ENCODE measurements at regions not wholly inside any gene's neighbourhood (a gene's known extent, or its start where the extent isn't known, plus 50 kb on each side); places are given as distances from the start of the nearest gene placed in this dataset.
"Not testable (repeated sequence)": the region's sequence is repeated elsewhere in the genome, so short reads cannot be mapped to it uniquely, and the experiment has no call there.

DNA sequence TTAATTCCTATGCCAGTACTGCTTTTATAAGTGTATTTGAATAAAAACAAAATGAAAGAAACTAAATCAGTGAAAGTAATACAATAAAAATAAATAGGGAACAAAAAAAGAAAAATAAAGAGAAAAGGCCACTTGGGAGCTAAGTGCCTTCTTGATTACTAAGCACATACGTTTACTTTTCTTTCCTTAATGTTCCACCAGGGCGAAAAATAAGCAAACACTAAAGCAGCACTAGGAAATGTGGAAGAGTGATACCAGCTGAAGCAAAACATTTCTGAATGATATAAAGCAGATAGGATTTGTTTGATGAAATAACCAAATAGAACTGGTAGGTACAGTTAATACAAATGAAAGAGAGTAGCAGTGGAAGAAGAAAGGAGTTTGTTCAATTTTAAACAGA lies 132.8 kb upstream of the ZPLD1 start:
- DNase-seq (ENCODE audit: low read depth in 2 of 2): no peak

DNA sequence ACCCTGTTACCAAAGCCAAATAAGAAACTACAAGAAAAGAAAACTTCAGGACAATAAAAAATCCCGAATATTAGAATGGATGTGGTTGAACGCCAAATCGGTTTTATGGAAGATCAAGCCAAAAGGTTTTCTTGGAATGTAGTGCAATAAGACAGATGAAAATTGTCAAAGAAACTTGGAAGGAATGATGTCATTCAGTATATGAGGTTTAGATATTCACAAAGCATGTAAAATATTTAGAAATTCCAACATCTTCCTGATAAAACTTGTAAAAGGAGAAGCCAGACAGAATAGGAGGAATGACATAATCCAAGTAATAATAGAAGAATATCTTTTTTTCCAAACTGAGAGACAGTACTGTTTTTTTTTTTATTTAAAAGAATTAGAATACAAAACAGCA lies 130.3 kb upstream of the ZPLD1 start:
- DNase-seq (ENCODE audit: low read depth in 2 of 2): no peak

DNA sequence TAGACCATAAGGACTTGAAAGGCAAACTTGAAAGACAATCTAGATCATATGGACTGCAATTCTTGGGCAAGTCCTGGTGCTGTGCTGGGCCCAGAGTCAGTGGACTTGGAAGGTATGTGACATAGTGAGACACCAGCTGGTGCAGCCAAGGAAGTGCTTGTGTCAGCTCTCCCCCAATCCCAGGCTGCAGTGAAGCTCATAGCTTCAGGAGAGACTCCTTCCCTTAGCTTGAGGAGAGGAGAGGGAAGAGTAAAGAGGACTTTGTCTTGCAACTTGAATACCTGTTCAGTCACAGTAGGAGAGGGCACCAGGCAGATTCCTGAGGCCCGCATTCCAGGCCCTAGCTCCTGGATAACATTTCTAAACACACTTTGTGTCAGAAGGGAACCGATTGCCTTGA lies 127.4 kb upstream of the ZPLD1 start:
- DNase-seq (ENCODE audit: low read depth in 2 of 2): no peak

DNA sequence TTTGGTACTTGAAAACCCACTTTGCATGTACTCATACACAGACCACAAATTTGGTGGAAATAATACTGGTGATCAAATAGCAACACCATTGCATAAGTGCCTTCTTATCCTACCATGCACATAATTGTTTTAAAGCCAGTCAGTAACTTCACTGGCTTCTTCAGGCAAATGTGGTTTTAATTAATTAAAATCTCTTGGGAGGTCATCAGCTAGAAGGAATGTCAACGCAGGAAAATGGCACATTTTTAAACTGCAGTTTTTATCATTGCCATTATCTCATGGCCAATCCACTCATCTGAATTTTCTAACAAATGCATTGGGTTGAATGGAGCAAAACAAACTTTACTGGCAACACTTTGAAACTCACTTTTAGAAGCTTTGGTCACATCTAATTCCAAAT lies 105.7 kb upstream of the ZPLD1 start:
- DNase-seq (ENCODE audit: low read depth in 2 of 2): no peak

DNA sequence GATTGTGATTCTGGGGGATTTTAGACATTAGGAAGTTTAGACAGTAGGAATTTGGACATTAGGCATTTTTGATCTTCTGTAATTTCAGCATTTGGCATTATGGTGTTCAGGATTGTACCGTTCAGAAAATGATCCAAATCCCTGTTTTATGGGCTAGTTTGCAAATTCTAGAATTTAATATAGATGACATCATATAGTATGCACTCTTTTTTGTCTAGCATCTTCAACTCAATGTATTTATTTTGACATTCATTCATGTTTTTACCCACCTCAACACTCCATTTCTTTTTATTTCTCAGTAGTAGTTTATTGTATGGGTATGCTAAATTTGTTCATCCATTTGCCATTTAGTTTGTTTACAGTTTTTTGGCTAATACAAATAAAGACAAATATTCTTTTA lies 105.3 kb upstream of the ZPLD1 start:
- DNase-seq (ENCODE audit: low read depth in 2 of 2): no peak

DNA sequence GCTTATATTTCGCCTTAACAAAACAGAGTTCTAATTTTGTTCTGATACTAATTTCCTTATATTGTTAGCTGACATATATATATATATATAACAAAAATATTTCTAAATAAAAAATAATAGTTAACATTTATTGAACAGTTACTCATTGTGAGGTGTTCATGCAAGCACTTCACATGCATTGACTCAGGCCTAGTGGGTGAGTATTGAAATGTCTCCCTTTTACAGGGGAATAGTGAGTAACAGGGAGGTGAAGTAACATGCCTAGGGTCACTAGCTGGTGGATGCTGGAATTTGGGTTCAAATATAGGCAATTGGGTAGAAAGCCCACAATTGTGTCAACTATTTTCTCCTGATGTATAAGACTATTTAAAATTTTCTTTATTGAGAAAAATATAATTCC lies 102.6 kb upstream of the ZPLD1 start:
- no peak for DNase-seq (ENCODE audit: low read depth in 2 of 2)

DNA sequence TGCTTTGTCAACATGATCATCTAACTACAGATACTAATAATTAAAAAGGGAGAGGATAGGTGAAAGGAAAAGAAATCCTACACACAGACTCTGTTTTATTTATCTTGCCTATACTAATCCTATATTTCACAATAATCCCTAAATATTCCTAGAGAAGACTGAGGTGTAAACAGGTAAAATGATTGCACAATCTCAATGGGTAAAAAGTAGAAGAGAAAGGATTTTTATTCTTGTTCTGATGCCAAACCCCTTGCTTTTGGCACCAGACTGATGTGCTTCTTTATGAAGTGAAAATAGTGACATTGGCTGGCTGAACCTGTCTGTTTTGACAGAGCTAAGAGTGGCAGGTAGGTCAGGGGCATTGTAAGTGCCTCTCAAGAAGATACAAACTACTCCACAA lies 101.9 kb upstream of the ZPLD1 start:
- no peak for DNase-seq (ENCODE audit: low read depth in 2 of 2)

DNA sequence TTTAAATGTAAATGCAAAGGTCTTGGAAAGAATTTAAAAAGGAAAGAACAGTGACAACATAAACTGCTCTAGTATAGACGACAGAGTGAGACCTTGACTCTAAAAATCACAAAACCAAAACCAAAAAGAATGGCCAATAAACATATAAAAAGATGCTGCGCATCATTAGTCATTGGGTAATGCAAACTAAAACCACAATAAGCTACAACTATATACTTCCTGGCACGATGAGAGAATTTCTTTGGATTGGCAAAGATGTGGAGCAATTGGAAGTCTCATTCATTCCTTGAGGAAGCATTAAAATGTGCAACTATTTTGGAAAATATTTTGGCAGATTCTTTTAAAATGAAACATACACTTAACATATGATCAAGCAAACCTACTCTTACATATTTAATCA lies 98.7 kb upstream of the ZPLD1 start:
- DNase-seq (ENCODE audit: low read depth in 2 of 2): no peak

DNA sequence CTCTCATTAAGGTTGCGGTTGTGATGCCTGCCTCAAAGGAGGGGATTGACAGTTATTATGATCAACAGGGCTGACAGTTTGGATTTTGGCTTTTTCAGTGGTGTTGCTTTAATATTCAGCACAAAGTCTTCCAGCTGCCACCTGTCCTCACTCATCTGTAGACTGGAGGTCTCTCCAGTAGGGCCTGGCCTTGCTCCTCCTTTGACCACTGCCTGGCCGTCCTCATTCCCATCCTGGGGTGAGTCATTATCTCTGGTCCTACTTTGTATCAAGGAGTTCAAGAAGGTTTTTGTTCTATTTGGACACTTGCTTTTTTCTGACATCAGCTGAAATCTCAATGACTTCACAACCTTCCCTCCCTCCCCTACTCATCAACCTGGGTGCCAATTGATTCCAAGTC lies 95.1 kb upstream of the ZPLD1 start:
- no peak for DNase-seq (ENCODE audit: low read depth in 2 of 2)

DNA sequence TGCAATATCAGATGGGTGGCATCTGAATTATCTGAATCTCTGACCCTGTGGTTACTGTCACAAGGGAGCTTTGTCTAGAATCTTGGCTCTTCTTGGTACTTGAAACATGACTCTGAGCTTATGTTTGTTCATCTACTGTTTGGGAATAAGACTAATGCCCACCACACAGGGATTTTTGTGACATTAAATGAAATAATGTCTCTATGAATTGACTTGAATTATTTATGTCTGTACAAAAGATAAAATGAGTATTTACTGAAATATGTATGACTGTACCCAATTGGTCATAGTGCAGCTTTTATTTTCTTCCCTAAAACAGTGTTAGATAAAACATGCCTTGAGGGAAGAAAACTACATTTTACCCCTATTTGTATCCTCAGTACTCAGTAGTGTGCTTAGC lies 87.9 kb upstream of the ZPLD1 start:
- DNase-seq (ENCODE audit: low read depth in 2 of 2): no peak

DNA sequence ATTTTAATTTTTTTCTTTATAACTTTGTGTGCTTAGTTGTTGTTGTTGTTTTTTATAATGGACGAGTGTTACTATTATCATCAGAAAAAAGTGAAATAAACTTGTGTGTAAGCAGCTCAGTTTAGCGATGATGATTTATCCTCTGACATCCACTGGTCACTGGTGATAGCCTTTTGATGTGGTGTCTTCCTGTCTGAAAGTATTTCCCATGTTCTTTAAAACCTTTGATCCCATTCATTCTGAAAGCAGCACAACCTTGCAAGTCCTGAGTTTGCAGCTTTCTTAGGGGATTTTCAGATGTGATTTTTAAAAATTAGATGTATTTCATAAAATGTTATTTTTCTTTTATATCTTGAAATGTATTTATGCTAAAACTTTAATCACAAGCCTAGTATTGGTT lies 85.9 kb upstream of the ZPLD1 start:
- DNase-seq (ENCODE audit: low read depth in 2 of 2): no peak

DNA sequence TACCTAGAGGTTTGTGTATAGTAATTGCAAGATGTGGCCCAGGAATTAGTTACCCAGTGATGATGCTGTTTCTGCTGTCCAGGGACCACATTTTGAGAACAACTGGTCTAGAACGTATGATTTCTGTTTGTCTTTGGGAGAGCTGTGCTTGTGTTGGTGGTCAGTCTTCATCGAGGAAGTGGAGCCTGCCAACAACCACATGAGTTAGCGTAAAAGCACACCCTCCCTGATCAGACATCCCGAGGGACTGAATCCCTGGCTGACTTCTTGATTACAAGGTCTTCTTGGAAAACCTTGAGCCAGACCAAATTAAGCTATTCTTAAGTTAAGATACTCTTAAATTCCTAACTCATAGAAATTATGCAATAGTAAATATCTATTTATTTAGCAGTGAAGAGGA lies 81.7 kb upstream of the ZPLD1 start:
- DNase-seq (ENCODE audit: low read depth in 2 of 2): no peak

DNA sequence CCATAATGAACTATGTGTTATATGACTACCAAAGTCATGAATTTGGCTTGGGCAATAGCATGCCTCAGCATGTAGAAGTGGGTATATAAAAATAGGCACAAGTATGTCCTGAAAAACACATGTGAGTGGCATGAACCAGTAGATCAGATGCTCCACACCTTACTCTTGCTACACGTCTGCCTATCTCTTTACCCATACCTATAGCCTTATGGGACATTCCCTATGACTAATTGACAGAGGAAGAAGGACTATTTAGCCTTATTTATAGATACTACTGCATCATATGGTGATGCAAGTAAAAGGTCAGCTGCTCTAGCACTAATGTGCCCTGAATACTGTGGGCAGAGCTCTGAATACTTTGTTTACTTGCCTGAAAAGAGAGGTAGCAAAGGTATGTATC lies 81.0 kb upstream of the ZPLD1 start:
- DNase-seq (ENCODE audit: low read depth in 2 of 2): no peak

DNA sequence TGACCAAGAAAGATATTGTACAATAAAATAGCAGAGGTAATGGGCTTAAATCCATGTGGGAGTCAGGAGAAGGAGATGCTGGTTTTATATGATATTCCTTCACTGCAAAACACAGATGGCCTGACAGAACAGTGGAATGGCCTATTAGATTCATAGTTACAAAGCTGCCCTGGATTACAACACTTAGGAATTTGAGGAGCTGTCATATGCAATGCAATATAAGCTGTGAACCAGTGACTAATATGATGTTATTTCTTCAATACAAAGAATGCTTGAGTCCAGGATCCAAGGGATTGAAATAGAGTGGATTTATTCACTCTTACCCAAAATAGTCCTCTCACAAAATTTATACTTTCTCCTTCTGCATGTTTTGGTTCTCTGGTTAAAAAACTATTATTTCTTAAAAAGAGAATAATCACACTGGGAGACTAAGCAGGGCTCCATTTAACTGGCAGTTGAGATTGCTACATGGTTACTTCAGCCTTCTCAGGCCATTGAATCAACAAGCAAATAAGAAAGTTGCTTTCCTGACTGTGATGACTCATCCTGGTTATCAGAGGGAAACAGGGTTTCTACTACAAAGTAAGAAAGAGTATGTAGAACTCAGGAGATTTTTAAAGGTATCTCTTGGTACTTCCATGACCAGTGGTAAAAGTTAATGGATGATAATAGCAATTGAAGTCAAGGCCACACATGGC lies 79.8 kb upstream of the ZPLD1 start:
- no peak for DNase-seq (ENCODE audit: low read depth in 2 of 2)

DNA sequence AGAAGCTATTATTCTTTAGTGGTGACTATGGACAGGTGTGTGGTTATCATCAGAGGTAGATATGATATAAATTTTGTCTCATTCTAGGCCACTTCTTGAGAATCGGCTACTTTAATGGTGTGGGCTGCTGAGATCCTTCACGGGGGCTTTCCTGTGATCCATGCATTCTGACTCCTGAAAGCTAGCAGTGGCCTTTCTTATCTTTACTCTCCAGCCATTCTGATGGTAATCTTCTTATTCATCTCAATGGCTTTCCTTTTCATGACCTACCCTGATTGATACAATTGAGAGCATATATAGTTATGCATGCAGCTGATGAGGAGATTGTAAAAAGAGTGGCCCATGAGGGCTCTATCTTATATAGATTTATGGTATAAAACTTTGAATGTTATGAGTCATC lies 78.3 kb upstream of the ZPLD1 start:
- no peak for DNase-seq (ENCODE audit: low read depth in 2 of 2)

DNA sequence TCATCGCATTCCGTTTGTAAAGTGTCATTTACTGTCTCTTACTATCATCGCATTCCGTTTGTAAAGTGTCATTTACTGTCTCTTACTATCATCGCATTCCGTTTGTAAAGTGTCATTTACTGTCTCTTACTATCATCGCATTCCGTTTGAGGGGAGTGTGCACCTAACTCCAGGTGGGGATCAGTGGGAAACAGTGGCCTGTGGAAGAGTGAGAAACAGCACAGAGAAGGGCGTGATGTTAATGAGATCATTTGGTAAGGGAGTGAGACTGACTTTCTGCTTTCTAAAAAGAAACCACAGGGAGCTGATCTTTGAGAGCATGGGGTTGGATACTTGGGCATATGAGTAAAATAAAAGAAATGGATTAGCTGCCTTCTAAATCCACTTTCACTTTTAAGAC lies 77.5 kb upstream of the ZPLD1 start:
- DNase-seq (ENCODE audit: low read depth in 2 of 2): not testable (repeated sequence)

DNA sequence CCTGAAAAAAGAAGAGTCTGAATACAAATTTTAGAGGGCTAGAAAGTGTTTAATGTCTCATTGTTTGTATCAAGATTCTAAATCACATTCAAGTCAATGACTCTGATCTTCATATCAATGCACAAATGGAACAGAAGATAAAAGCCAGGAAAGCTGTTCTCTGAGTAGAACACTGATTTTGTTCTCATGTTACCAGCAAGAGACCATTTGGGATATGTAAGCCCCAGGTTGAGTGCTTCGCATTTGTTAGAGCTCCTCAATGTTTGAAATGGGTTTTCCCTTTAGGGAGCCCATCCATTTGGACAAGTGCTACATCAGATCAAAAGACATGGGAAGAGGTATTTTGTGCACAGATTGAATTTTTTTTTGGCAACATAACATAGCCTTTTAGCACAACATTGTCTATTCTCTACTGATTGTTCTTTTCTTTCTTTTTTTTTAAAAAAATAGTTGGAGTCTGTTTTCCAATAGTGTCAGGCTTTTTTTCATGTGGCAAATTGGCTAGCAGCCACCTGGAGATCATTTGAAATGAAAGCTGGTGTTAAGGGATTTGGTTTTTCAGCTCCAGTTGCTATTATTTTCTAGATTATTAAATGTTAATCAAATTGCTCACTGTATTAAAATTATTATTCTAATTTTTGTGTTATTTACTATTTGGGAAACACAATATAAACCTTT lies 74.5 kb upstream of the ZPLD1 start:
- no peak for DNase-seq (ENCODE audit: low read depth in 2 of 2)

DNA sequence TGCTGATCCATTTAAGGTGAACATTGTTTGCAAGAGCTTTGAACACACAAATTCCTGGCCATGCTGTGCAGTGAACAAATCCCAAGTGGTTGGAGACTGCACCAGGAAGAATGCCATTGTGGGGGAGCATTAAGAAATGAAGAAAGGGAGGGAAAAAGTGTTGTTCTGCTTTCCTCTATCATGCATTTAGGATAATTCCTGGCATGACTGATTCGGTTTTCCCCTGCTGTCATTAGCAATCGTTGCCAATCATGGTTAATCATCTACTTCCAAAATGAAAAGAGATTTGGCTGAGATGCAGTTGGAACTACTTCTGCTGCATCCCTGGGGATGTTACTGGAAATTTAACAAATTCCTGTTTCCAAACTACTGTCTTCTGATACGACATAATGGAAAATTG lies 73.7 kb upstream of the ZPLD1 start:
- no peak for DNase-seq (ENCODE audit: low read depth in 2 of 2)

DNA sequence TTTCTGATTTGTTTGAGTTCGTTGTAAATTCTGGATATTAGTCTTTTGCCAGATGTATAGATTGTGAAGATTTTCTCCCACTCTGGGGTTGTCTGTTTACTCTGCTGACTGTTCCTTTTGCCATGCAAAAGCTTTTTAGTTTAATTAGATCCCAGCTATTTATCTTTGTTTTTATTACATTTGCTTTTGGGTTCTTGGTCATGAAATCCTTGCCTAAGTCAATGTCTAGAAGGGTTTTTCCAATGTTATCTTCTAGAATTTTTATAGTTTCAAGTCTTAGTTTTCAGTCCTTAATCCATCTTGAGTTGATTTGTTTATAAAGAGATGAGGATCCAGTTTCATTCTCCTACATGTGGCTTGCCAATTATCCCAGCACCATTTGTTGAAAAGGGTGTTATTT lies 68.7 kb upstream of the ZPLD1 start:
- DNase-seq (ENCODE audit: low read depth in 2 of 2): not testable (repeated sequence)

DNA sequence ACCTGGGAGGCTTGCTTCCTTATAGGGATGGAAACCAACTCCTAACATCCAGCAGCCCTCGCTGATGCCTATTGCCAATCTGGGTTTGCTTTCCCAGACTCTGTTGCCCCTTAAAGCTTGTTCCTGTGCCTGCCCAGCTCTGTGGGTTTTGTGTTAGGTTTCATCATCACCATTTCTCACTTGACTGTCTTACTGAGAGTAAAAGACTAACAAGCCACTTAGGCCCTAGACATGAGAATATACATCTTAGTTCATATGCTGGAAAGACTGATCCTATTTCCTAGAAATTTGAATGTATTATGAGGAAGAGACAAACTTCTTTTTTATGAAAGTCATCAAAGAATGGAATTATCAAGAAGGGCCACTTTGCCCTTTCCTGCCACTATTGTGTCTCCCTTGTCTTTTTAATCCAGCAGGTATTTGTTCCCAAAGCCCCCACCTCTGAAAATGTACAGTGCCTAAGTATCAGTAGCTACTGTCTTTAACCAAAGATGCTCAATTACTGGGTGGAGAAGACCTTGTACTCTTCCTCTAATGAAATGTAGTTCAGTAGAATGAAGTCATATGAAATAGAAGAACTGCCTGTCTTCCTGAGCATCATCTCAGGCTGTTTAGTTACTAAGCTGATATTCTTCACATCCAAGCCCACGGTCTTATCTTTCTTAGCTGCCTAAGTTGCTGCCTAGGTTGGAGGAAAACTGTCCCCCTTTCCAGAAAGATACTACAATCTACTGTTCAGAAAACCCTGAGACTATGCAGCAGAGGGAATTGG lies 59.8 kb upstream of the ZPLD1 start:
- DNase-seq (ENCODE audit: low read depth in 2 of 2): no peak

DNA sequence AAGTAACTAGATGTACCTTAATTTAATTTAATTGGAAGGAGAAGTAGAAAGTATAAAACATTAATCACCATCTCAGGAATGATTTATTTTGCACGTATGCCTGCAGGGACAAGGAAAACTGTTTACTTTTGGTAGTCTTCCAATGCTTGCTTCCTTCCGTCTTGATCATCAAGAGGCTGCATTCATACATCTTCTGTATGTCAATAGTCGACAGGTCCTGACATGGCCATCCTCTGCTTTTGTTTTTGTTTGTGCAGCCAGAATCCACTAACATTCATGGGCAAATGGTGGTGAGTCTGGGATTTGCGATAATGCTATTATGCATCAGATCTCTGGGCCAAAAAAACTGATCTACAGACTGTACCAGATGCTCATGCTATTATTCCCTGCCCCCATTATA lies 56.6 kb upstream of the ZPLD1 start:
- no peak for DNase-seq (ENCODE audit: low read depth in 2 of 2)

DNA sequence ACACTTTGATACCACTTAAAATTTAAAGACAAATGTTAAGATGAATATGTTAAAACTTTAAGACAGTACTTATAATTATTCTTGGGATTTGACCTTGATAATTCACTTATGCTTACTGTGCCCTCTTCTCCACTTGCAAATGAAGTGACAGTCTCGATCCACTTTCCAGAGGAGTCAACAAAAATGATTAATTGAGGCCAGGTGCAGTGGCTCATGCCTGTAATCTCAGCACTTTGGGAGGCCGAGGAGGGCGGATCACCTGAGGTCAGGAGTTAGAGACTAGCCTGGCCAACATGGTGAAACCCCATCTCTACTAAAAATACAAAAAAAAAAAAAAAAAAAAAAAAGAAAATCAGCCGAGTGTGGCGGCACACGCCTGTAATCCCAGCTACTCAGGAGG lies 52.6 kb upstream of the ZPLD1 start:
- DNase-seq (ENCODE audit: low read depth in 2 of 2): not testable (repeated sequence)

All from stimulated activated CD4-positive, alpha-beta T cell treated with anti-CD3 and anti-CD28 coated beads, Interleukin-15, amount 100 ng/mL, for 48 hours (primary cell).